H9 (cell line): ENCODE measurements at regions not wholly inside any gene's neighbourhood (a gene's known extent, or its start where the extent isn't known, plus 50 kb on each side); places are given as distances from the start of the nearest gene placed in this dataset.

ENCODE experiments used
- DNase-seq: peaks from one replicate; pipeline ENCODE4 v3.0.0-alpha.2; 2017
- H2AFZ ChIP-seq: one replicate; pipeline ENCODE4 v1.6.1; 2013; ENCODE audit warnings: mild to moderate bottlenecking, low read length, control low read depth, moderate library complexity
- H2AK5ac ChIP-seq: 2 replicates; pipeline ENCODE4 v1.6.1; 2013; ENCODE audit warnings: low read length, control low read depth, mixed read lengths; ENCODE audit not compliant: insufficient read length
- H2BK120ac ChIP-seq: one replicate; pipeline ENCODE4 v1.6.1; 2013; ENCODE audit warnings: low read depth, mild to moderate bottlenecking, low read length, control low read depth, inconsistent platforms; ENCODE audit not compliant: poor library complexity, severe bottlenecking
- H2BK12ac ChIP-seq: 2 replicates; pipeline ENCODE4 v1.6.1; 2013; ENCODE audit warnings: low read length, control low read depth, mixed read lengths, low read depth; ENCODE audit not compliant: insufficient read length
- H2BK15ac ChIP-seq: 2 replicates; pipeline ENCODE4 v1.6.1; 2013; ENCODE audit warnings: low read depth, low read length, control low read depth
- H2BK20ac ChIP-seq: one replicate; pipeline ENCODE4 v1.6.1; 2013; ENCODE audit warnings: low read depth, mild to moderate bottlenecking, low read length, control low read depth, inconsistent platforms; ENCODE audit not compliant: poor library complexity, severe bottlenecking
- H2BK5ac ChIP-seq: 2 replicates; pipeline ENCODE4 v1.6.1; 2013; ENCODE audit warnings: low read length, control low read depth, mixed read lengths; ENCODE audit not compliant: insufficient read length
- H3K14ac ChIP-seq: 2 replicates; pipeline ENCODE4 v1.6.1; 2013; ENCODE audit warnings: low read length, control low read depth; ENCODE audit not compliant: insufficient read depth
- H3K18ac ChIP-seq: 2 replicates; pipeline ENCODE4 v1.6.1; 2013; ENCODE audit warnings: low read depth, mild to moderate bottlenecking, mixed read lengths, low read length, control low read depth; ENCODE audit not compliant: insufficient read length
- H3K23ac ChIP-seq: 2 replicates; pipeline ENCODE4 v1.6.1; 2013; ENCODE audit warnings: low read length, control low read depth, mixed read lengths, low read depth; ENCODE audit not compliant: insufficient read length
- H3K23me2 ChIP-seq: 2 replicates; pipeline ENCODE4 v1.6.1; 2013; ENCODE audit warnings: low read depth, mild to moderate bottlenecking, mixed read lengths, low read length, control low read depth; ENCODE audit not compliant: insufficient read length, poor library complexity, severe bottlenecking
- H3K27ac ChIP-seq: 2 replicates; pipeline ENCODE4 v1.5.1; 2013; ENCODE audit warnings: low read length, control low read depth, mixed read lengths, low read depth; ENCODE audit not compliant: insufficient read length
- H3K27me3 ChIP-seq: 2 replicates; pipeline ENCODE4 v1.6.1; 2013; ENCODE audit warnings: low read length, control low read depth, inconsistent platforms; ENCODE audit not compliant: insufficient read depth
- H3K4ac ChIP-seq: 2 replicates; pipeline ENCODE4 v1.6.1; 2013; ENCODE audit warnings: low read depth, mild to moderate bottlenecking, control low read depth, inconsistent platforms, low read length, moderate library complexity
- H3K4me1 ChIP-seq: 2 replicates; pipeline ENCODE4 v1.6.1; 2013; ENCODE audit warnings: low read length, control low read depth, inconsistent platforms; ENCODE audit not compliant: insufficient read depth
- H3K4me2 ChIP-seq: 2 replicates; pipeline ENCODE4 v1.6.1; 2013; ENCODE audit warnings: low read length, control low read depth, mixed read lengths; ENCODE audit not compliant: insufficient read length, insufficient read depth
- H3K56ac ChIP-seq: 2 replicates; pipeline ENCODE4 v1.6.1; 2013; ENCODE audit warnings: low read depth, mild to moderate bottlenecking, mixed read lengths, low read length, control low read depth; ENCODE audit not compliant: insufficient read length
- H3K79me1 ChIP-seq: 2 replicates; pipeline ENCODE4 v1.6.1; 2013; ENCODE audit warnings: low read depth, mild to moderate bottlenecking, moderate library complexity, low read length, control low read depth, inconsistent platforms; ENCODE audit not compliant: insufficient read depth, poor library complexity, severe bottlenecking
- H3K79me2 ChIP-seq: 2 replicates; pipeline ENCODE4 v1.6.1; 2013; ENCODE audit warnings: low read length, control low read depth, inconsistent platforms; ENCODE audit not compliant: insufficient read depth
- H3K9ac ChIP-seq: 2 replicates; pipeline ENCODE4 v1.6.1; 2013; ENCODE audit warnings: low read length, control low read depth, mixed read lengths; ENCODE audit not compliant: insufficient read length; ENCODE audit errors: extremely low read depth
- H3K9me3 ChIP-seq: one replicate; pipeline ENCODE4 v1.6.1; 2013; ENCODE audit warnings: low read depth, low read length, inconsistent platforms; ENCODE audit not compliant: control insufficient read depth
- H3T11ph ChIP-seq: one replicate; pipeline ENCODE4 v1.6.1; 2013; ENCODE audit warnings: mild to moderate bottlenecking, low read length, control low read depth, inconsistent platforms
- H4K20me1 ChIP-seq: one replicate; pipeline ENCODE4 v1.6.1; 2013; ENCODE audit not compliant: control insufficient read depth, insufficient read length, insufficient read depth
- H4K5ac ChIP-seq: 2 replicates; pipeline ENCODE4 v1.6.1; 2013; ENCODE audit warnings: low read depth, mild to moderate bottlenecking, mixed read lengths, low read length, control low read depth; ENCODE audit not compliant: insufficient read length
- H4K8ac ChIP-seq: replicated peaks from 2 replicates; pipeline ENCODE4 v1.6.1; 2013; ENCODE audit warnings: low read length, control low read depth, mixed read lengths, low read depth; ENCODE audit not compliant: insufficient read length
- H4K91ac ChIP-seq: 2 replicates; pipeline ENCODE4 v1.6.1; 2013; ENCODE audit warnings: low read depth, mild to moderate bottlenecking, moderate library complexity, mixed read lengths, low read length, control low read depth; ENCODE audit not compliant: insufficient read length
- H3K27ac Mint-ChIP-seq, 3 experiments: 2 replicates in 2 of 3; 3 replicates in 1 of 3; pipeline ENCODE4 v1.8.0; 2020 to 2021; ENCODE audit warnings: mixed read lengths in 3 of 3, mild to moderate bottlenecking in 1 of 3, moderate library complexity in 1 of 3
- H3K27me3 Mint-ChIP-seq: 2 replicates; pipeline ENCODE4 v1.8.0; 2021; ENCODE audit warnings: low read depth, mild to moderate bottlenecking, moderate library complexity, mixed read lengths
- H3K36me3 Mint-ChIP-seq, 3 experiments: 2 replicates in 2 of 3; 3 replicates in 1 of 3; pipeline ENCODE4 v1.8.0; 2020 to 2021; ENCODE audit warnings: low read depth in 3 of 3, mixed read lengths in 3 of 3; ENCODE audit not compliant: insufficient read depth in 1 of 3
- H3K4me1 Mint-ChIP-seq, 2 experiments: 2 replicates each; pipeline ENCODE4 v1.8.0; 2020; ENCODE audit warnings: mixed read lengths in 2 of 2
- H3K4me3 Mint-ChIP-seq, 2 experiments: 2 replicates in 1 of 2; 3 replicates in 1 of 2; pipeline ENCODE4 v1.8.0; 2020 to 2021; ENCODE audit warnings: mild to moderate bottlenecking in 2 of 2, mixed read lengths in 2 of 2, moderate library complexity in 1 of 2
- H3K9me3 Mint-ChIP-seq, 2 experiments: 2 replicates in 1 of 2; 3 replicates in 1 of 2; pipeline ENCODE4 v1.8.0; 2020; ENCODE audit warnings: mild to moderate bottlenecking in 2 of 2, mixed read lengths in 2 of 2, moderate library complexity in 1 of 2
- CTCF ChIP-seq: fragments of 200-600 bp; sonication (generic); conservative IDR thresholded peaks from 3 replicates; pipeline ENCODE4 v1.8.0; 2021; ENCODE audit warnings: antibody characterized with exemption, mild to moderate bottlenecking
- WGBS: extraction: QIAGEN DNeasy Blood & Tissue Kit; methylation state at CpG from one replicate; pipeline ENCODE4 v1.1.7; 2013; ENCODE audit warnings: missing lambda C conversion rate, low lambda C conversion rate, mixed read lengths; ENCODE audit not compliant: insufficient read length; ENCODE audit errors: extremely low coverage; 5-methylcytosine and 5-hydroxymethylcytosine counted together

- Histone ChIP-seq H3K9ac (no peak overlapping the region), H3K4me1 (no peaks in the 10 kb centered on the region), H3K9me3 (no peaks in the 10 kb centered on the region), H3K79me2 (no peaks in the 10 kb centered on the region), H3T11ph (no peak overlapping the region), H2AK5ac (no peak overlapping the region), H3K4me2 (no peak overlapping the region), H3K79me1 (no peaks in the 10 kb centered on the region), H4K91ac (no peak overlapping the region), H4K8ac (no peak overlapping the region), H3K4ac (no peak overlapping the region), H3K27me3 (no peaks in the 10 kb centered on the region), H4K20me1 (no peaks in the 10 kb centered on the region), H2BK12ac (no peak overlapping the region), H4K5ac (no peak overlapping the region), H3K14ac (no peak overlapping the region), H2BK20ac (no peak overlapping the region), H2BK120ac (no peak overlapping the region), H2BK5ac (no peak overlapping the region), H3K27ac (no peak overlapping the region), H2BK15ac (no peak overlapping the region), H2AFZ (no peak overlapping the region), H3K23me2 (no peaks in the 10 kb centered on the region), H3K23ac (no peak overlapping the region), H3K56ac (no peak overlapping the region), H3K18ac (no peak overlapping the region)
- Mint-ChIP-seq H3K27ac (no peak overlapping the region), H3K36me3 (no peaks in the 10 kb centered on the region), H3K4me3 (no peak overlapping the region), H3K4me1 (no peaks in the 10 kb centered on the region), H3K9me3 (no peaks in the 10 kb centered on the region), H3K27me3 (peaks cover under 1% of the 10 kb centered on the region)
- no CpG with 5 or more reads among the region's 6 CpGs for WGBS
- TF ChIP-seq CTCF: no peak
- DNase-seq: no peak
Observed at GRCh38 chr16:7964167-7964566, 626.1 kb downstream of the TMEM114 start.
